ENCODE measurements at regions not wholly inside any gene's neighbourhood (a gene's known extent, or its start where the extent isn't known, plus 50 kb on each side); places are given as distances from the start of the nearest gene placed in this dataset.

- TF ChIP-seq CTCF (conservative IDR thresholded peaks at IDR 0.05; ENCODE audit: low read depth, low read length), result no peak
- DNase-seq (ENCODE audit: low read depth), result no peak
- H3K4me3 ChIP-seq (ENCODE audit: low read length), result no peak overlapping the region
Measured at GRCh38 chr5:142428773-142429473, 104.1 kb upstream of the SPRY4 start.

GRCh38 chr5:142428036-142428772 is 103.4 kb upstream of the SPRY4 start:
- no peak for DNase-seq (ENCODE audit: low read depth)
- H3K4me3 ChIP-seq (ENCODE audit: low read length), result no peak overlapping the region
- TF ChIP-seq CTCF (conservative IDR thresholded peaks at IDR 0.05; ENCODE audit: low read depth, low read length), result no peak

- no peak for DNase-seq (ENCODE audit: low read depth)
- no peak overlapping the region for H3K4me3 ChIP-seq (ENCODE audit: low read length)
- TF ChIP-seq CTCF (conservative IDR thresholded peaks at IDR 0.05; ENCODE audit: low read depth, low read length), result no peak
Measured at GRCh38 chr5:142427529-142427928, 102.7 kb upstream of the SPRY4 start.

GRCh38 chr5:142427015-142427364 is 102.2 kb upstream of the SPRY4 start:
- no peak overlapping the region for H3K4me3 ChIP-seq (ENCODE audit: low read length)
- no peak for DNase-seq (ENCODE audit: low read depth)
- no peak for TF ChIP-seq CTCF (conservative IDR thresholded peaks at IDR 0.05; ENCODE audit: low read depth, low read length)

DNA sequence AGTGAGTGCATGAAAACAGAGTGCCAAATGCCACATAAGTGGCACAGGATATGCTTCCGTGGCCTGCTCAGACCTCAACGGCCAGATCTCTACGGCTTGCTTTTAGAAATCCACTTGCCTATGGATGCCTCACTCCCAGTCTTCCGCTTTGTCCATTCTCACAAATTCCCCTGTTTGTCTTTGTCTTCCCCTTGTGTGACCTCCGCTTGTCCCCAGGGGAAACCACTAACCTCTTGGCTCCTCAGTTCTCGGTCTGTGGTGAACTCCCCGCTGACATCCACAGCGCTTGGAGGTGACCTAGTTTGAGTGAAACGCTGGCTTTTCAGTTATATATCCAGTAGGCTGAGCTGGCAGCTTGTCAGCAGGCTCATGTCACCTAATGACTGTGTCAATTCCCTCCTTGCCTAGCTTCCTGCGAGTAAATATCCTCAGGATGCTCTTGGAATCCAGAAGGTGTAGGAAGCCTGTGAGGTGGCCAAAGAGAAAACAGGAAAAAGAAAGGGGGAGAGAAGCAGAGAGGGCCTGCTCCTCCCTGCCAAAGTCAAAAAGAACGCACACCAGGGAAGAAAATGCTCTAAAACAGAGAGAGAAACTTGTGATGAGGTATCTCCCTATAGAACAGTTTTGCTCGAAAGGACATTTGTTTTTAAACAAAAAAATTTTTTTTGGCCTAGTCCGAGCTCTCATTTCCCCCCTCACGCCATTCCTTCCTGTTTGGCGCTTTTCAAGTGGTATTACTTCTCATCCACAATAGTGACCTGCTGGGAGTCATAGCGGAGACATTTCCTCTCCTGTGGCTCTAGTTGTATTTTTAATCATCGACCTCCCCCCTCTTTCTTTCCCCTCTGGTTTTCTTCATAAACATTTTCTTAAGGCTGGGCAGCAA is 101.6 kb upstream of the SPRY4 start:
- TF ChIP-seq CTCF (conservative IDR thresholded peaks at IDR 0.05; ENCODE audit: low read depth, low read length), result no peak
- H3K4me3 ChIP-seq (ENCODE audit: low read length), result no peak overlapping the region
- no peak for DNase-seq (ENCODE audit: low read depth)

- H3K4me3 ChIP-seq (ENCODE audit: low read length), result no peak overlapping the region
- no peak for TF ChIP-seq CTCF (conservative IDR thresholded peaks at IDR 0.05; ENCODE audit: low read depth, low read length)
- DNase-seq (ENCODE audit: low read depth), result no peak
Measured at GRCh38 chr5:142425286-142426065, 100.7 kb upstream of the SPRY4 start.

All from retinal pigment epithelial cell (primary cell).